Thyroid gland (tissue), 4 donors: ENCODE measurements at regions not wholly inside any gene's neighbourhood (a gene's known extent, or its start where the extent isn't known, plus 50 kb on each side); places are given as distances from the start of the nearest gene placed in this dataset.
A peak's percentile ranks its signal among the peaks of the same experiment; 100 is the strongest.

Experiments used
- DNase-seq, 2 donors: peaks; one replicate each; pipeline ENCODE4 v3.0.0-alpha.2; 2019
- H3K27ac ChIP-seq, 3 donors: fragments of 200-600 bp; sonication (generic); 1 replicate in 2 of 3; 2 replicates in 1 of 3; pipeline ENCODE4 v1.5.1; 2016 to 2019; ENCODE audit warnings: mild to moderate bottlenecking in 1 of 3, moderate library complexity in 1 of 3
- H3K27me3 ChIP-seq: fragments of 200-600 bp; sonication (generic); one replicate; pipeline ENCODE4 v1.5.1; 2019
- H3K36me3 ChIP-seq, 2 donors: fragments of 200-600 bp; sonication (generic); one replicate each; pipeline ENCODE4 v1.5.1; 2016 to 2019
- H3K4me1 ChIP-seq, 2 donors: fragments of 200-600 bp; sonication (generic); one replicate each; pipeline ENCODE4 v1.5.1; 2017 to 2019
- H3K4me3 ChIP-seq, 3 donors: fragments of 200-600 bp; sonication (generic); replicated peaks in 1 of 3; 1 replicate in 2 of 3; 2 replicates in 1 of 3; pipeline ENCODE4 v1.5.1; 2016; ENCODE audit warnings: mild to moderate bottlenecking in 1 of 3
- H3K9me3 ChIP-seq: fragments of 200-600 bp; sonication (generic); one replicate; pipeline ENCODE4 v1.5.1; 2017
- POLR2A ChIP-seq, 2 donors: fragments of 450-650 bp; IDR thresholded peaks; one replicate each; pipeline ENCODE4 v1.6.1; 2017; ENCODE audit warnings: antibody characterized with exemption in 2 of 2, mild to moderate bottlenecking in 2 of 2, moderate library complexity in 1 of 2
- WGBS, 2 donors: methylation state at CpG; one replicate each; pipeline ENCODE4 v1.1.5; 2017; 5-methylcytosine and 5-hydroxymethylcytosine counted together
- intact Hi-C: fragments of 100-400 bp; cut with DNase I; formaldehyde crosslinking; loops from one replicate; pipeline ENCODE4 v1.15.1; 2023
- TF ChIP-seq, protein P1 (sequence below), 6 experiments: fragments of 200-600 bp in 3 of 6; fragments of 450-650 bp in 3 of 6; sonication (generic) in 3 of 6; IDR thresholded peaks; one replicate each; pipeline ENCODE4 v1.5.1; 2016 to 2019; ENCODE audit warnings: antibody characterized with exemption in 6 of 6, mild to moderate bottlenecking in 2 of 6, inconsistent platforms in 1 of 6, moderate library complexity in 1 of 6

GRCh38 chr18:41752826-41753225 is 202.2 kb upstream of the PIK3C3 start:
- Histone ChIP-seq H3K27ac (no peak overlapping the region), H3K36me3 (no peaks in the 10 kb centered on the region), H3K9me3 (no peaks in the 10 kb centered on the region), H3K4me1 (no peaks in the 10 kb centered on the region), H3K4me3 (no peak overlapping the region), H3K27me3 (no peaks in the 10 kb centered on the region)
- DNase-seq = no peak
- TF ChIP-seq, protein P1, sequence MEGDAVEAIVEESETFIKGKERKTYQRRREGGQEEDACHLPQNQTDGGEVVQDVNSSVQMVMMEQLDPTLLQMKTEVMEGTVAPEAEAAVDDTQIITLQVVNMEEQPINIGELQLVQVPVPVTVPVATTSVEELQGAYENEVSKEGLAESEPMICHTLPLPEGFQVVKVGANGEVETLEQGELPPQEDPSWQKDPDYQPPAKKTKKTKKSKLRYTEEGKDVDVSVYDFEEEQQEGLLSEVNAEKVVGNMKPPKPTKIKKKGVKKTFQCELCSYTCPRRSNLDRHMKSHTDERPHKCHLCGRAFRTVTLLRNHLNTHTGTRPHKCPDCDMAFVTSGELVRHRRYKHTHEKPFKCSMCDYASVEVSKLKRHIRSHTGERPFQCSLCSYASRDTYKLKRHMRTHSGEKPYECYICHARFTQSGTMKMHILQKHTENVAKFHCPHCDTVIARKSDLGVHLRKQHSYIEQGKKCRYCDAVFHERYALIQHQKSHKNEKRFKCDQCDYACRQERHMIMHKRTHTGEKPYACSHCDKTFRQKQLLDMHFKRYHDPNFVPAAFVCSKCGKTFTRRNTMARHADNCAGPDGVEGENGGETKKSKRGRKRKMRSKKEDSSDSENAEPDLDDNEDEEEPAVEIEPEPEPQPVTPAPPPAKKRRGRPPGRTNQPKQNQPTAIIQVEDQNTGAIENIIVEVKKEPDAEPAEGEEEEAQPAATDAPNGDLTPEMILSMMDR (IDR thresholded peaks at IDR 0.05) = no peak
- no peak for TF ChIP-seq POLR2A (IDR thresholded peaks at IDR 0.05)
- intact Hi-C loops = no loop called here
- 95 to 97% methylated on average over 6 of the region's 6 CpGs for WGBS, 2 donors

DNA sequence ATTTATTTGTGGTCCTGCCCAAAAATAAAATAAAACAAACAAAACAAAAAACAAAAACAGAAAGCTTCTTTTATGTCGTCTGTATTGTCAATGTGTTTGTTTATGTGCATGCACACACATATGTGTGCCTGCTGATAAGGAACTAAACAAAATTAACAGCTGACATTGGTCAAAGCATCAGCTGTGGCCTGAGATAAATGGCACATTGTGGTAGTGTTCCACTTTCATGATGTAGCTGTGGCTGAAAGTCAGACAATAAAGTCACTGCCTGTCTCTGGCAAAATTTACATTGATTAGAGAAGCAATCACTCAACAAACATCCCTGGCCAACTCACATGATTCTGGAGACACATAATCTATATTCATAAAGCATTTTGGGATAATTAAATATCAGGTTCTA is 203.4 kb upstream of the PIK3C3 start:
- 55 to 71% methylated on average over 1 of the region's 1 CpG for WGBS, 2 donors
- intact Hi-C loops = no loop called here

GRCh38 chr18:41751161-41751560 is 203.9 kb upstream of the PIK3C3 start:
- intact Hi-C loops = no loop called here
- Histone ChIP-seq H3K36me3 (no peaks in the 10 kb centered on the region), H3K27ac (no peak overlapping the region), H3K27me3 (no peaks in the 10 kb centered on the region), H3K9me3 (no peaks in the 10 kb centered on the region), H3K4me3 (no peak overlapping the region), H3K4me1 (no peaks in the 10 kb centered on the region)
- 82 to 91% methylated on average over 2 of the region's 2 CpGs for WGBS, 2 donors
- no peak for TF ChIP-seq POLR2A (IDR thresholded peaks at IDR 0.05)
- TF ChIP-seq, protein P1 (IDR thresholded peaks at IDR 0.05) = no peak
- no peak for DNase-seq

More for the DNA sequence above, 203.4 kb upstream of the PIK3C3 start:
- H3K9me3 ChIP-seq = no peaks in the 10 kb centered on the region
- H3K27me3 ChIP-seq = no peaks in the 10 kb centered on the region
- no peak for TF ChIP-seq POLR2A (IDR thresholded peaks at IDR 0.05)
- TF ChIP-seq, protein P1 (IDR thresholded peaks at IDR 0.05) = no peak
- no peaks in the 10 kb centered on the region for H3K4me1 ChIP-seq
- H3K36me3 ChIP-seq = no peaks in the 10 kb centered on the region
- no peak overlapping the region for H3K27ac ChIP-seq
- no peak for DNase-seq
- H3K4me3 ChIP-seq = no peak overlapping the region

DNA sequence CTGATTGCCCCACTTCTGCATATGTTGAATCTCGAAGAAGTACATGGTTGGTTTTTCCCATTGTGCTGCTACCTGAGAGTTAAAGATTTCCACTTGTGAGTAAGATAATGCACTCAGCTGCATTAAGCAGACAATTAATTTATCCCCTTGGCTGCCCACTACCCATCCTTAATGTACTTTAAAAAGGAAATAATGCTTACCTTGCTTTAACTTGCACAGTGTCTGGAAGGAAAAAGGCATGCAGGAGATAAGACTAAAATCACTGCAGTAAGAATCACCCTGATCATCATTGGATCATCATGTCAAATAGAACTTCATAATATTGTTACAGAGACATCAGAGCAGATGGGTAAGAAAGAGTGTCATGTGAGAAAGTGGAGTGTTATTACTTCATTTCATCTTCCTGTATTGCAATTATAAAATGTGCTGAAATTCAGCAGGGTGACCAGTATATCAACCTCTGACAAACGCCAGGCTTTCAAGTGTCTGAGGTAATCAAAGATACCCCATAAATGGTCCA is 207.3 kb upstream of the PIK3C3 start:
- intact Hi-C loops = no loop called here
- Histone ChIP-seq H3K9me3 (no peaks in the 10 kb centered on the region), H3K27ac (no peak overlapping the region), H3K27me3 (no peaks in the 10 kb centered on the region), H3K4me1 (no peaks in the 10 kb centered on the region), H3K36me3 (no peaks in the 10 kb centered on the region), H3K4me3 (no peak overlapping the region)
- DNase-seq = no peak
- TF ChIP-seq, protein P1 (IDR thresholded peaks at IDR 0.05) = no peak
- TF ChIP-seq POLR2A (IDR thresholded peaks at IDR 0.05) = no peak
- WGBS, 2 donors = 67 to 73% methylated on average over 2 of the region's 2 CpGs

DNA sequence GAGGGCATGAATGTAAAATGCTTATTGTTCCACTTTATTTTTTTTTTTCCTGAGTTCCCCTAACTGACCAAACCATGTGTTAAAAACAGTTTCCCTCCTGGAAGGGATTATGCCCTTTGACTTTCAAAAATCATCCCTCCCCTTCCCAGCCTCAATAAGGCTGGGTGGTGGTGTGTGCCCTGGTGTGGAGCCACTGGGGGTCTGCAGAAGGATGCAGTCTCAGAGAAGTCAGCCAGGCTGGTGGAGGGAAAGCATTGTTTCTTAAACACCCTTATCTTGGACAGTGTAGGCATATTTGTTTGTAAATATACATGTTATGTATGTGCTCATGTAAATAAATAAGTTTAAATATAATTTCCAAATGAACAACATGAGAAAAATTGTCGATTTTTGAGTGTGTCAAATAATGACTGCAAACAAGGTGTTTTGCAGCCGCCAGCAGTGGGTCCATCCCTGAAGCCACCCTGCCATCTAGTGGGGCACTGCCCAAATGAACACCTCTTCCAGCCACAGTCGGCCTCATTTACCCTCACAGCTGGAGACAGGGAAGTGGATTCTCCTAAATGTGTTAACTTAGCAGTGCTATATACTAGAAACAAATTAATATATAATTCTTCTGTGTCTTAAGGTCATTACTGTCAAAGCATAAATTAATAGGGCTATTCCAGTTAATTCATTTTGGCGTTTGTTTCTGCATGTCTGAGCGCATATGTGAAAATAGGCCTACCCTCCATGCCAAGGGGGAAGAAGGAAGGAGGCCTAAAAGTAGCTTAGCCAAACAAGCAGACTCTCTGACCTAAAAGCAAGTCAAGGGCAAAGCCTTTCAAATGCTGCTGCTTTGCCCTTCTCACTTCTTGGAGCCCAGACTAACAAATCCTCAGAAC is 209.6 kb upstream of the PIK3C3 start:
- no peaks in the 10 kb centered on the region for H3K27me3 ChIP-seq
- H3K4me1 ChIP-seq = no peaks in the 10 kb centered on the region
- intact Hi-C loops = no loop called here
- 37 to 38% methylated on average over 5 of the region's 5 CpGs for WGBS, 2 donors
- peak; percentile 36 to 56 for DNase-seq
- TF ChIP-seq, protein P1 (IDR thresholded peaks at IDR 0.05) = peak; percentile 17 to 60 (median 38)
- TF ChIP-seq POLR2A (IDR thresholded peaks at IDR 0.05) = no peak
- H3K4me3 ChIP-seq = no peak overlapping the region
- no peaks in the 10 kb centered on the region for H3K9me3 ChIP-seq
- H3K36me3 ChIP-seq = no peaks in the 10 kb centered on the region
- no peak overlapping the region for H3K27ac ChIP-seq
